ENCODE measurements at regions not wholly inside any gene's neighbourhood (a gene's known extent, or its start where the extent isn't known, plus 50 kb on each side); places are given as distances from the start of the nearest gene placed in this dataset.

- no peak overlapping the region for H3K9ac ChIP-seq
- no peak overlapping the region for H3K27ac ChIP-seq
- no peaks in the 10 kb centered on the region for H3K36me3 ChIP-seq (ENCODE audit: control insufficient read depth, insufficient read depth, low read length)
- no peak overlapping the region for H2AFZ ChIP-seq
- H3K79me2 ChIP-seq, result no peaks in the 10 kb centered on the region
- H3K4me2 ChIP-seq (ENCODE audit: low read length), result no peak overlapping the region
- no peaks in the 10 kb centered on the region for H3K4me1 ChIP-seq
- H3K4me3 ChIP-seq (ENCODE audit: low read depth, low read length), result no peak overlapping the region
- H3K9me3 ChIP-seq (ENCODE audit: control insufficient read depth, low read length), result no peaks in the 10 kb centered on the region
- TF ChIP-seq CTCF (IDR thresholded peaks at IDR 0.05), result no peak
- H3K27me3 ChIP-seq (ENCODE audit: control insufficient read depth, insufficient read depth, low read length), result no peaks in the 10 kb centered on the region
Observed at GRCh38 chr13:72005455-72005854, 138.5 kb upstream of the DACH1 start.

- TF ChIP-seq CTCF (IDR thresholded peaks at IDR 0.05), result no peak
- no peak overlapping the region for H3K9ac ChIP-seq
Observed at GRCh38 chr13:72004784-72005374, 137.9 kb upstream of the DACH1 start.

GRCh38 chr13:72004246-72004645 lies 137.2 kb upstream of the DACH1 start:
- no peak for TF ChIP-seq CTCF (IDR thresholded peaks at IDR 0.05)
- no peaks in the 10 kb centered on the region for H3K27me3 ChIP-seq (ENCODE audit: control insufficient read depth, insufficient read depth, low read length)
- H3K36me3 ChIP-seq (ENCODE audit: control insufficient read depth, insufficient read depth, low read length), result no peaks in the 10 kb centered on the region
- no peaks in the 10 kb centered on the region for H3K79me2 ChIP-seq
- H3K4me1 ChIP-seq, result no peaks in the 10 kb centered on the region
- H3K27ac ChIP-seq, result no peak overlapping the region
- no peak overlapping the region for H3K4me2 ChIP-seq (ENCODE audit: low read length)
- H3K9ac ChIP-seq, result no peak overlapping the region
- H2AFZ ChIP-seq, result no peak overlapping the region
- no peaks in the 10 kb centered on the region for H3K9me3 ChIP-seq (ENCODE audit: control insufficient read depth, low read length)
- no peak overlapping the region for H3K4me3 ChIP-seq (ENCODE audit: low read depth, low read length)

More at GRCh38 chr13:72004784-72005374, 137.9 kb upstream of the DACH1 start:
- Histone ChIP-seq H3K27ac (no peak overlapping the region), H3K4me1 (no peaks in the 10 kb centered on the region), H3K4me3 (ENCODE audit: low read depth, low read length) (no peak overlapping the region), H2AFZ (no peak overlapping the region), H3K4me2 (ENCODE audit: low read length) (no peak overlapping the region), H3K36me3 (ENCODE audit: control insufficient read depth, insufficient read depth, low read length) (no peaks in the 10 kb centered on the region), H3K9me3 (ENCODE audit: control insufficient read depth, low read length) (no peaks in the 10 kb centered on the region), H3K27me3 (ENCODE audit: control insufficient read depth, insufficient read depth, low read length) (no peaks in the 10 kb centered on the region), H3K79me2 (no peaks in the 10 kb centered on the region)

- no peak for TF ChIP-seq CTCF (IDR thresholded peaks at IDR 0.05)
- Histone ChIP-seq H3K9me3 (ENCODE audit: control insufficient read depth, low read length) (no peaks in the 10 kb centered on the region), H3K4me1 (no peaks in the 10 kb centered on the region), H3K27me3 (ENCODE audit: control insufficient read depth, insufficient read depth, low read length) (no peaks in the 10 kb centered on the region), H2AFZ (no peak overlapping the region), H3K36me3 (ENCODE audit: control insufficient read depth, insufficient read depth, low read length) (no peaks in the 10 kb centered on the region), H3K4me2 (ENCODE audit: low read length) (no peak overlapping the region), H3K4me3 (ENCODE audit: low read depth, low read length) (no peak overlapping the region), H3K27ac (no peak overlapping the region), H3K79me2 (no peaks in the 10 kb centered on the region), H3K9ac (no peak overlapping the region)
Observed at GRCh38 chr13:71998223-71998622, 131.2 kb upstream of the DACH1 start.

- Histone ChIP-seq H3K27me3 (ENCODE audit: control insufficient read depth, insufficient read depth, low read length) (no peaks in the 10 kb centered on the region), H3K36me3 (ENCODE audit: control insufficient read depth, insufficient read depth, low read length) (no peaks in the 10 kb centered on the region), H3K79me2 (peaks cover 23% of the 10 kb centered on the region), H3K9me3 (ENCODE audit: control insufficient read depth, low read length) (no peaks in the 10 kb centered on the region), H3K4me3 (ENCODE audit: low read depth, low read length) (no peak overlapping the region), H3K4me1 (peaks cover 2% of the 10 kb centered on the region), H3K4me2 (ENCODE audit: low read length) (no peak overlapping the region), H3K27ac (no peak overlapping the region), H3K9ac (no peak overlapping the region), H2AFZ (no peak overlapping the region)
- TF ChIP-seq CTCF (IDR thresholded peaks at IDR 0.05), result peak; percentile 10
Observed at GRCh38 chr13:71979616-71980015, 112.6 kb upstream of the DACH1 start.

Measured in parathyroid adenoma (tissue), 2 donors.